Uterus (tissue), 2 donors: ENCODE measurements at regions not wholly inside any gene's neighbourhood (a gene's known extent, or its start where the extent isn't known, plus 50 kb on each side); places are given as distances from the start of the nearest gene placed in this dataset.
"Not testable (repeated sequence)": the region's sequence is repeated elsewhere in the genome, so short reads cannot be mapped to it uniquely, and the experiment has no call there.

ENCODE experiments used
- CTCF ChIP-seq, 4 experiments: fragments of 200-600 bp in 2 of 4; fragments of 450-650 bp in 2 of 4; sonication (generic) in 2 of 4; IDR thresholded peaks; one replicate each; pipeline ENCODE4 v1.5.1; 2016 to 2019; ENCODE audit warnings: antibody characterized with exemption in 4 of 4, mild to moderate bottlenecking in 2 of 4, moderate library complexity in 1 of 4
- POLR2A ChIP-seq, 2 donors: fragments of 450-650 bp; IDR thresholded peaks; one replicate each; pipeline ENCODE4 v1.6.1; 2016; ENCODE audit warnings: antibody characterized with exemption in 2 of 2, mild to moderate bottlenecking in 1 of 2, moderate library complexity in 1 of 2

- not testable (repeated sequence) for TF ChIP-seq CTCF, POLR2A (IDR thresholded peaks at IDR 0.05)
These were observed 292.8 kb upstream of the RNF32 start for GRCh38 chr7:156347703-156348248.
